NCI-H2081 treated with DMSO at 0.1 percent for 48 hours (cell line): ENCODE measurements at regions not wholly inside any gene's neighbourhood (a gene's known extent, or its start where the extent isn't known, plus 50 kb on each side); places are given as distances from the start of the nearest gene placed in this dataset.

ENCODE experiments used
- DNase-seq: peaks from one replicate; lab custom pipeline; 2025; lab: John Stamatoyannopoulos, UW

- DNase-seq: no peak
Observed at GRCh38 chr13:55245005-55245644, 1895.6 kb upstream of the PRR20A start.

- DNase-seq: no peak
Observed at GRCh38 chr13:55255236-55255635, 1885.5 kb upstream of the PRR20A start.

- DNase-seq: no peak
Observed at GRCh38 chr13:55263045-55263444, 1877.7 kb upstream of the PRR20A start.

GRCh38 chr13:55266644-55267043 is 1874.1 kb upstream of the PRR20A start:
- DNase-seq: no peak

GRCh38 chr13:55298201-55298600 is 1842.5 kb upstream of the PRR20A start:
- no peak for DNase-seq

GRCh38 chr13:55302568-55302967 is 1838.2 kb upstream of the PRR20A start:
- DNase-seq: no peak

- DNase-seq: no peak
Observed at GRCh38 chr13:55307909-55308308, 1832.8 kb upstream of the PRR20A start.

- DNase-seq: no peak
Observed at GRCh38 chr13:55341891-55342290, 1798.8 kb upstream of the PRR20A start.

- DNase-seq: no peak
Observed at GRCh38 chr13:55345224-55345623, 1795.5 kb upstream of the PRR20A start.

GRCh38 chr13:55347528-55347927 is 1793.2 kb upstream of the PRR20A start:
- DNase-seq: no peak

GRCh38 chr13:55359067-55359466 is 1781.7 kb upstream of the PRR20A start:
- no peak for DNase-seq

- DNase-seq: no peak
Observed at GRCh38 chr13:55361141-55361540, 1779.6 kb upstream of the PRR20A start.

- DNase-seq: no peak
Observed at GRCh38 chr13:55366676-55367075, 1774.0 kb upstream of the PRR20A start.

- DNase-seq: no peak
Observed at GRCh38 chr13:55394470-55394869, 1746.2 kb upstream of the PRR20A start.

GRCh38 chr13:55402870-55403269 is 1737.8 kb upstream of the PRR20A start:
- no peak for DNase-seq

GRCh38 chr13:55403887-55404487 is 1736.7 kb upstream of the PRR20A start:
- DNase-seq: no peak

- no peak for DNase-seq
Observed at GRCh38 chr13:55410398-55411330, 1730.1 kb upstream of the PRR20A start.

- no peak for DNase-seq
Observed at GRCh38 chr13:55418095-55418494, 1722.6 kb upstream of the PRR20A start.

- DNase-seq: no peak
Observed at GRCh38 chr13:55432814-55433213, 1707.9 kb upstream of the PRR20A start.

GRCh38 chr13:55437162-55437561 is 1703.6 kb upstream of the PRR20A start:
- no peak for DNase-seq

- no peak for DNase-seq
Observed at GRCh38 chr13:55439450-55439849, 1701.3 kb upstream of the PRR20A start.

- no peak for DNase-seq
Observed at GRCh38 chr13:55440465-55441085, 1700.1 kb upstream of the PRR20A start.

- no peak for DNase-seq
Observed at GRCh38 chr13:55464222-55464621, 1676.5 kb upstream of the PRR20A start.
